SHP77 treated with DMSO at 0.1 percent for 48 hours (cell line): ENCODE measurements at regions not wholly inside any gene's neighbourhood (a gene's known extent, or its start where the extent isn't known, plus 50 kb on each side); places are given as distances from the start of the nearest gene placed in this dataset.
"Not testable (repeated sequence)": the region's sequence is repeated elsewhere in the genome, so short reads cannot be mapped to it uniquely, and the experiment has no call there.

ENCODE experiments used
- DNase-seq: peaks from one replicate; lab custom pipeline; 2025; lab: John Stamatoyannopoulos, UW

- no peak for DNase-seq
These were observed 201.5 kb downstream of the RGS3 start for GRCh38 chr9:113665064-113665463.

GRCh38 chr9:113665756-113666155 lies 202.2 kb downstream of the RGS3 start:
- no peak for DNase-seq

GRCh38 chr9:113668061-113668460 lies 204.5 kb downstream of the RGS3 start:
- no peak for DNase-seq

GRCh38 chr9:113669522-113670115 lies 206.1 kb downstream of the RGS3 start:
- no peak for DNase-seq

GRCh38 chr9:113673726-113674125 lies 202.4 kb upstream of the ZNF618 start:
- no peak for DNase-seq

GRCh38 chr9:113674436-113674835 lies 201.7 kb upstream of the ZNF618 start:
- no peak for DNase-seq

- no peak for DNase-seq
These were observed 200.6 kb upstream of the ZNF618 start for GRCh38 chr9:113675475-113675941.

GRCh38 chr9:113677057-113677456 lies 199.1 kb upstream of the ZNF618 start:
- DNase-seq = no peak

- DNase-seq = no peak
These were observed 198.5 kb upstream of the ZNF618 start for GRCh38 chr9:113677569-113677968.

- no peak for DNase-seq
These were observed 197.8 kb upstream of the ZNF618 start for GRCh38 chr9:113678119-113678858.

GRCh38 chr9:113678859-113679256 lies 197.3 kb upstream of the ZNF618 start:
- DNase-seq = no peak

GRCh38 chr9:113682297-113682771 lies 193.8 kb upstream of the ZNF618 start:
- peak; percentile 28 for DNase-seq

GRCh38 chr9:113685636-113686035 lies 190.5 kb upstream of the ZNF618 start:
- not testable (repeated sequence) for DNase-seq

GRCh38 chr9:113687107-113687679 lies 188.9 kb upstream of the ZNF618 start:
- no peak for DNase-seq

- no peak for DNase-seq
These were observed 188.3 kb upstream of the ZNF618 start for GRCh38 chr9:113687680-113688371.

- no peak for DNase-seq
These were observed 185.9 kb upstream of the ZNF618 start for GRCh38 chr9:113690055-113690740.

- no peak for DNase-seq
These were observed 183.9 kb upstream of the ZNF618 start for GRCh38 chr9:113692256-113692655.

GRCh38 chr9:113694912-113695311 lies 181.2 kb upstream of the ZNF618 start:
- DNase-seq = no peak

GRCh38 chr9:113695440-113695851 lies 180.7 kb upstream of the ZNF618 start:
- DNase-seq = no peak

GRCh38 chr9:113695901-113696300 lies 180.2 kb upstream of the ZNF618 start:
- DNase-seq = no peak

- DNase-seq = no peak
These were observed 174.0 kb upstream of the ZNF618 start for GRCh38 chr9:113701774-113702755.
